ENCODE measurements at regions not wholly inside any gene's neighbourhood (a gene's known extent, or its start where the extent isn't known, plus 50 kb on each side); places are given as distances from the start of the nearest gene placed in this dataset.

GRCh38 chr2:53098696-53099078, 668.9 kb upstream of the CHAC2 start:
- FAIRE-seq, result no peak

DNA sequence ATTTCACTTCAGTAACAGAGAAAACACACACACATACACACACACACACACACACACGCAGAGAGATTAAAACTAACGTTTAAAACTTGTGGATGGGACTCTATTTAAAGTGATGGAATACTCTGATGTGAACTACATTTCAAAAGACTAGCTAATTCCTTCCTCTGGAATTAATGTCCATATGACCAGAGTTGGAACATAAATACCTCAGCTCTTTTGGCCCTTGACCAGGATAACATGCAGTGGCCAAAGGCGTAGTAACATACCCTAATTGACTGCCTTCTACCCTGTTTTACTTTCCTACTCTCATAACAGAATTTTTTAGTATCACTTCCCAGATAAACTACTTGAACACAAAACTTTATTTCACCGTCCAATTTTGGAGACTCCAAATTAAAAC, 671.3 kb upstream of the CHAC2 start:
- FAIRE-seq, result no peak
- no peaks in the 10 kb centered on the region for H3K9me3 ChIP-seq (ENCODE audit: control insufficient read depth, low read depth, low read length)
- dilution Hi-C loops (cut with MboI; ENCODE audit: extremely low pct_ligation_motif_present, low sequenced_read_pairs), result no loop called here

More at GRCh38 chr2:53098696-53099078, 668.9 kb upstream of the CHAC2 start:
- H3K9me3 ChIP-seq (ENCODE audit: control insufficient read depth, low read depth, low read length), result no peaks in the 10 kb centered on the region
- H3K36me3 ChIP-seq (ENCODE audit: control insufficient read depth in 2 of 2, extremely low read depth in 1 of 2, insufficient read depth in 2 of 2, low read length in 2 of 2), result no peaks in the 10 kb centered on the region
- dilution Hi-C loops (cut with MboI; ENCODE audit: extremely low pct_ligation_motif_present, low sequenced_read_pairs), result no loop called here
- no peaks in the 10 kb centered on the region for H3K9me1 ChIP-seq (ENCODE audit: control insufficient read depth, extremely low read depth, insufficient read depth, low read length)
- H3K4me1 ChIP-seq (ENCODE audit: control insufficient read depth, extremely low read depth, insufficient read depth, low read length), result no peaks in the 10 kb centered on the region
- no peak for DNase-seq (ENCODE audit: low read depth, low spot score)
- no peaks in the 10 kb centered on the region for H4K20me1 ChIP-seq (ENCODE audit: control insufficient read depth, extremely low read depth, insufficient read depth, low read length)
- no peaks in the 10 kb centered on the region for H3K27me3 ChIP-seq (ENCODE audit: control insufficient read depth, extremely low read depth, insufficient read depth, low read length)
- TF ChIP-seq CTCF (optimal IDR thresholded peaks at IDR 0.05 in 1 of 3, IDR thresholded peaks at IDR 0.05 in 1 of 3, conservative IDR thresholded peaks at IDR 0.05 in 1 of 3; ENCODE audit: extremely low read depth in 1 of 3, insufficient read depth in 2 of 3, low read length in 3 of 3), result no peak
- no peak for TF ChIP-seq EZH2 (IDR thresholded peaks at IDR 0.05; ENCODE audit: low read length)
- no peak overlapping the region for H3K4me3 ChIP-seq (ENCODE audit: control insufficient read depth in 2 of 3, extremely low read depth in 1 of 3, insufficient read depth in 2 of 3, low read depth in 1 of 3, low read length in 3 of 3)
- H2AFZ ChIP-seq (ENCODE audit: control insufficient read depth, low read length), result no peak overlapping the region
- no peak overlapping the region for H3K4me2 ChIP-seq (ENCODE audit: control insufficient read depth, extremely low read depth, insufficient read depth, low read depth, low read length)
- no peaks in the 10 kb centered on the region for H3K79me2 ChIP-seq (ENCODE audit: control insufficient read depth, insufficient read depth, low read length)
- H3K27ac ChIP-seq (ENCODE audit: control insufficient read depth, insufficient read depth, low read length), result no peak overlapping the region
- no peak overlapping the region for H3K9ac ChIP-seq (ENCODE audit: control insufficient read depth, extremely low read depth, insufficient read depth, low read length)

More for the DNA sequence above, 671.3 kb upstream of the CHAC2 start:
- DNase-seq (ENCODE audit: low read depth, low spot score), result no peak
- Histone ChIP-seq H4K20me1 (ENCODE audit: control insufficient read depth, extremely low read depth, insufficient read depth, low read length) (no peaks in the 10 kb centered on the region), H3K27ac (ENCODE audit: control insufficient read depth, insufficient read depth, low read length) (no peak overlapping the region), H3K4me2 (ENCODE audit: control insufficient read depth, extremely low read depth, insufficient read depth, low read depth, low read length) (no peak overlapping the region), H2AFZ (ENCODE audit: control insufficient read depth, low read length) (no peak overlapping the region), H3K9ac (ENCODE audit: control insufficient read depth, extremely low read depth, insufficient read depth, low read length) (no peak overlapping the region), H3K27me3 (ENCODE audit: control insufficient read depth, extremely low read depth, insufficient read depth, low read length) (no peaks in the 10 kb centered on the region), H3K9me1 (ENCODE audit: control insufficient read depth, extremely low read depth, insufficient read depth, low read length) (no peaks in the 10 kb centered on the region), H3K79me2 (ENCODE audit: control insufficient read depth, insufficient read depth, low read length) (no peaks in the 10 kb centered on the region), H3K4me3 (ENCODE audit: control insufficient read depth in 2 of 3, extremely low read depth in 1 of 3, insufficient read depth in 2 of 3, low read depth in 1 of 3, low read length in 3 of 3) (no peak overlapping the region), H3K4me1 (ENCODE audit: control insufficient read depth, extremely low read depth, insufficient read depth, low read length) (no peaks in the 10 kb centered on the region), H3K36me3 (ENCODE audit: control insufficient read depth in 2 of 2, extremely low read depth in 1 of 2, insufficient read depth in 2 of 2, low read length in 2 of 2) (no peaks in the 10 kb centered on the region)
- no peak for TF ChIP-seq CTCF (optimal IDR thresholded peaks at IDR 0.05 in 1 of 3, IDR thresholded peaks at IDR 0.05 in 1 of 3, conservative IDR thresholded peaks at IDR 0.05 in 1 of 3; ENCODE audit: extremely low read depth in 1 of 3, insufficient read depth in 2 of 3, low read length in 3 of 3)
- TF ChIP-seq EZH2 (IDR thresholded peaks at IDR 0.05; ENCODE audit: low read length), result no peak
